ENCODE measurements at regions not wholly inside any gene's neighbourhood (a gene's known extent, or its start where the extent isn't known, plus 50 kb on each side); places are given as distances from the start of the nearest gene placed in this dataset.

- TF ChIP-seq CTCF (IDR thresholded peaks at IDR 0.05): no peak
- no peak for TF ChIP-seq POLR2A (IDR thresholded peaks at IDR 0.05)
These were observed 457.4 kb downstream of the TRHDE start for GRCh38 chr12:72729451-72730010.
